Superior temporal gyrus (tissue), 1 donor: ENCODE measurements at regions not wholly inside any gene's neighbourhood (a gene's known extent, or its start where the extent isn't known, plus 50 kb on each side); places are given as distances from the start of the nearest gene placed in this dataset.

Source experiments
- DNase-seq: peaks from one replicate; pipeline ENCODE4 v3.0.0-alpha.2; 2016; ENCODE audit errors: extremely low spot score

GRCh38 chr1:38138498-38139233 lies 92.1 kb upstream of the POU3F1 start:
- peak; percentile 73 for DNase-seq

- no peak for DNase-seq
These were observed 90.6 kb upstream of the POU3F1 start for GRCh38 chr1:38137164-38137563.

DNA sequence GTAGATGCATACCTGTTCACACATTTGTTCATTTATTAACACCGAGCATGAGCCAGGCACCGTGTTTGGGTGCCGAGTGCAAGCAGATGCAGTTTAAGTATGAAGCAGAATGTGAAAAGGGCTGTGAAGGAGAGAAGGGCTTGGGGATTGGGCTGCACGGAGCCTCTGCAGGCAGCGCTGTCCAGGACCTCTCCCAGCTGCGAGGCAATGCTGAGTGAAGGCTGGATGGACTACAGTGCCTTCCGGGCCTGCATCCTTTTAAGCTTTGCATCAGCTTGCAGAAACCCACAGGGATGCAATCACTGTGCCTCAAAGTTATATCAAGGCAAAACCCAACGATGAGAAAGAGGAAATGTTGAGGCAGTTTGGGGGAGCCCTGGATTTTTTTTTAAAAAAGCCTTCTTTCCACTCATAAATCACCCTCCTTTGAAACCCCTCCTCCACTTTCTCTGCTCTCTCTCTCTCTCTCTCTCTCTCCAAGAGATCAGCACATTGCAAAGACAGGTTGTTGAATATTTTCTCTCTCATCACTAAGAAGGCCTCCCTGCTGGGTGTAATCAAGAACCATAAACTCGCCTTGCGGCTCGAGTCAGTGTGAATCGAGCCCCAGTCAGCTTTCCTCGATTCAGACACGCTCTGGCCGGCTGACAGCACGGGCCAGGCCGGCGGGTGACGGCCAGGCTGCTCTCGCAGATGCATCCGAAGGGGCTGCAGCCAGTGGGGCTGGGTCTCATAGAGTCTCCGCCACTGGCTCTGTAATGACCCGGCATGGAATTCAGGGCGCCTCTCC lies 89.2 kb upstream of the POU3F1 start:
- DNase-seq, result no peak

DNA sequence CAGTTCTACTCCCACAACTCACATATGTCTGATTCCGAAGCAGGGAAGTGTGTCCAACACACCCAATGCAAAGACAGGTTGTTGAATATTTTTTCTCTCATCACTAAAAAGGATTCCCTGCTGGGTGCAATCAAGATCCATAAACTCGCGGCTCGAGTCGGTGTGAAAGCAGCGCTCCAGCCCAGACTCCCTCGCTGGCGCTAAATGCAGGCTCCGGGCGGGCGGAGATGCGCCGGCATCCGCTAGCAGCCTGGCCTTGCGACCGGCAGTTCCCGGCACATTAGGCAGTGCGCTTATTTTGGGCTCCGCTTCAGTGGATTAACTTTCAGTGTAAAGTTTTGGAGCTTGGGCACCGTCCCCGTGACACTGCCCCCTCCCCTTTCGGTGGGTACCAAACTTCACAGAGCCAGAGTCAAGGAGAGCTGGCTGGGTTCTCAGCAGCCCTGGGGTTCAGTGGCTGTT lies 87.7 kb upstream of the POU3F1 start:
- peak; percentile 56 for DNase-seq

GRCh38 chr1:38133756-38134155 lies 87.2 kb upstream of the POU3F1 start:
- DNase-seq, result no peak

DNA sequence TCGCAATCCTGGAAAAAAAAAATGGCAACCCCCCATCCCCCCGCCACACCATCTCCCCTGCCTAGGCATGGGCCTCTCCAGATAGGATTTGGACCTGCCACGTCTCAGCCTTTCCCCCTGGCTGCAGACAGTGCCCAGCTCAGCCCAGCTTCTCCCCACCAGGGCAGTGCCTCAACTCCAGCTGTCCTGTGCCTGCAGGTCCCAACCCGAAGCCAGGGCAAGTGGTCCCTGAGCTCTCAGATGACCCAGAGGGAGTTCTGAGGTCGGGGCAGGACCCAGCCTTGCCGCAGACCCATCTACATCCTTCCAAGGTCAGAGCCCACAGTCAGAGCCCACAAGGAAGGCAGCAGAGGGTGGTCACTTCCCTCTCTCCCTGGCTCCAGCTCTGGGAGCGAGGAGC lies 86.7 kb upstream of the POU3F1 start:
- no peak for DNase-seq

GRCh38 chr1:38132681-38133080 lies 86.1 kb upstream of the POU3F1 start:
- DNase-seq, result no peak

- DNase-seq, result no peak
These were observed 84.5 kb upstream of the POU3F1 start for GRCh38 chr1:38131024-38131585.

DNA sequence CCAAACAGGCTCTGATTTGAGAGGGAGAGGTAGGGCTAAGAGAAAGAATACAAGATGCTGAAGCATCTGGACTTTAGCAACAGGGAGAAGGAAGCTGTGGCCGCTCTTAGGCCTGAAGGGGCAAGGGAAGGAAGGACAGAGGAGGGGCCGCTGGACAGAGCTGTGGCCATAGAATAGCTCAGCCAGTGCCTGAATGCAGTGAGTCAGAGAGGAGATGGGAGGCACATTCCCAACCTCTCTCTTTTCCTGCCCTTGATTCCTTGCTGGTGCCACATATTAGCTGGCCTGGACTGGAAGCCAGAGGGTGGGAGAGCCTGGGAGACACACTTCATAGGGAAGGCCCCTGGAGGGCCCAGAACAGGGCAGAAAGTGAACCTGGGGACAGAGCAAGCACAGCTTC lies 83.4 kb upstream of the POU3F1 start:
- no peak for DNase-seq

- no peak for DNase-seq
These were observed 82.9 kb upstream of the POU3F1 start for GRCh38 chr1:38129473-38129872.

DNA sequence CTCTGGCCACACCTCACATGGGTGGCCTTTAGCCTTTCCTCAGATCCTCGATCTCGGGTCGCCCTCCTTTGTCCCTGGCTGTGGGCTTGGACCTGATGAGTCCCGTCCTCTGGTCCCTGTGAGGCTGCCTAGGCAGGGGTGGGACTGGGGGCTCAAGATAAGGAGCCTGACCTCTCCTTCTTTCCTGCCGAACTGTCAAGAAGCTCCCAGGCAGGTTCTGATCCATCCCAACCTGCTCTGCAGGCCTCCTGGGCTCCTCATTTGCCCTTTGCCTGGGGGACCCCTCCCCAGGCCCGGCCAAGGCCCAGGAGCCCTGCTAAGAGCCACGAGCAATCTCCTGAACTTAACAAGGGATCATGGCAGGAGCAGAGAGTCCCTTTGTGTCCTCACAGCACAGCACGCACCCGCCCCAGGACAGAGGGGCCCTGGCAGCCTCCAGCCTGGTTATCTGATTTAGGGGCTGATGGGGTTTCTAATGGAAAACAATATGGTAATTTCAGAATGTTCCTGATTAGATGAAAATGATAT lies 82.4 kb upstream of the POU3F1 start:
- no peak for DNase-seq

GRCh38 chr1:38128511-38128910 lies 81.9 kb upstream of the POU3F1 start:
- no peak for DNase-seq

- no peak for DNase-seq
These were observed 80.8 kb upstream of the POU3F1 start for GRCh38 chr1:38127428-38127827.

DNA sequence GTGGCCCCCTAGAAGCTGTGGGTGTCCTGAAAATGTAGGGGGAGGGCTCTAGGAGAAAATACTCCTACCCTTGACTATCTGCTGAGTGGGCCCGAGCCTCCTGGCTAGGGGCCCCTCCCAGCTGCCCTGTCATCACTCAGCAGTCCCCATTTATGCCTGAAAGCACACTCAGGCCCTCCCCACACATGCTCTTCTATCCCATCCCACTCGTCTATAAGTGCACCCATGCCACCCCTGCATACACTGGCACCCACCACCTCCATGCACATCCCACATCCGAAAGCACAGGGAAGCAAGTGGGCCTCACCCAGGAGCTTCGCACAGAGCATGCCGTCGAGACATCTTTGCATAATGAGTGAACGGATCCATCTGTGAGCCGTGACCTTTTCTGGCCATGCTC lies 80.4 kb upstream of the POU3F1 start:
- DNase-seq, result no peak

- DNase-seq, result no peak
These were observed 79.4 kb upstream of the POU3F1 start for GRCh38 chr1:38125837-38126520.

DNA sequence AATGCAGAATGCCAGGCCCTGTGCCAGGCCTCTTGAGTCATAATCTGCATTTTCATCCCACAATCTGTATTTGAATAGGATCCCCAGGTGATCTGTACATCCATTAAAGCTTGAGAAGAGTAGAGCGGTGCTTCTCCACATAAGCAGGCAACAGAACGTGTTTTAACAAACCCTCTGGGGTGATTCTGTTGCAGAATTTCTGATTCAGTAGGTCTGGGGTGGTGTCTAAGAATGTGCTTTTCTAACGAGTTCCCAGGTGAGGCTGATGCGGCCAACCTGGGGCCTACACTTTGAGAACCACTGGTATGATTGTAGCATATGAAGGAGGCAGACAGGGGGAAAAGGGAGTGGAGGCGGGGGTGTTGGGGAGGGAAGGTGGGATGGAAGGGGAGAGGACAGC lies 78.4 kb upstream of the POU3F1 start:
- no peak for DNase-seq

DNA sequence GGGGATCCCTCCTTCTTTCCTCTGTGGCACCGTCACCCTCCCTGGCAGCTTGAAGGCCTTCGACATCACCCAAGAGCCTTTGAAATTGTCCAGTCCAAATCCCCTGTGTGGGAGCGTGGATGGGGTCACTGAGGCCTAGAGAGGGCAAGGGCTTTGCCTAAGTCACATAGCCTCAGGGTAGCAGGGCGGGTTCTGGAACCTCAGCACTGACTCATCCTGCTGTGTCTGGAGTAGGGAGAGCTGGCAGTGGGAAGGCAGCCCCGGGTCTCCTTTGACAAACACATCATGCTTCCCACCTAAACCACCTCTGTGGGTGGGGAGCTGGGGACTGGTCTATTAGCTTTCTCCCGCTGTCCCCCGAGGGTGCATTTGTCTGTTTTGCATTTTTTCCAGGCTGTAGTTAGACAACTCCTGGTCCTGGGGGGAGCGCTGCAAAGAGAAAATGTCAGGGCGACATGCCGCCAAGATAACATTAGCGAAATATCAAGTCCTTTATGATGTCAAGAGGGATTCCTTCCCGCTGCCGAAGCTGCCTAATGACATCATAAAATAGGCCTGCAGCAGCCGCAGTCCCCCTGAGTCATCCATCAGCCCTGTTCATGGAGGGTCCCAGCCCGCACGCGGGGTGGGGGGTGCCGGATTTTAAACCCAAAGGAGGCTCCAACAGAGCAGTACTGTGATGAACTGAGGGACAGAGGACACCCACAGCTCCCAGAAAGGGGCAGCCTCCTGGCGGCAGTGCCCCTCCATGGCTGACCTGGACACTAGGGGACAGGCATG lies 77.0 kb upstream of the POU3F1 start:
- no peak for DNase-seq

DNA sequence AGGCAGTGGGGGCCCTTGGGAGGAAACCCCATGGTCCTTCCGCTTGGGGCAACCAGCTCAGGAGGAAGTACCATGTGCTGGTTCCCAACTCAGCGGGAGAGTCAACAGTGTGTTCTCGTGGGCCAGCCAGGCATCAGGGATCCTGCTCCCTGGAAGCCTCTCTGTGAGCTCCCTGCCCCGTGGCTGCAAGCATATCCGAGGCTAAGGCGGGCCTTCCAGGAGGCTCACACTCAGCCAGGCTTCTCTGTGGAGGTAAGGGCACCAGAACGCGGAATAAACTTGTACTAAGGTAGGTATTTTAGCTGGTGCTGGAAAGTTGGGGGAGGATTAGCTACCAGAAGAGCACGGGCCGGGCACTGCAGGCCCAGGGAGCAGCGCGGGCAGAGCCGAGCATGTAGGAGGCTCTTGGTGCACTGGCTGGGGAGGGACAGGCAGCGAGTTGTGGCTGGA lies 74.7 kb upstream of the POU3F1 start:
- no peak for DNase-seq

- no peak for DNase-seq
These were observed 74.1 kb upstream of the POU3F1 start for GRCh38 chr1:38120552-38121230.

DNA sequence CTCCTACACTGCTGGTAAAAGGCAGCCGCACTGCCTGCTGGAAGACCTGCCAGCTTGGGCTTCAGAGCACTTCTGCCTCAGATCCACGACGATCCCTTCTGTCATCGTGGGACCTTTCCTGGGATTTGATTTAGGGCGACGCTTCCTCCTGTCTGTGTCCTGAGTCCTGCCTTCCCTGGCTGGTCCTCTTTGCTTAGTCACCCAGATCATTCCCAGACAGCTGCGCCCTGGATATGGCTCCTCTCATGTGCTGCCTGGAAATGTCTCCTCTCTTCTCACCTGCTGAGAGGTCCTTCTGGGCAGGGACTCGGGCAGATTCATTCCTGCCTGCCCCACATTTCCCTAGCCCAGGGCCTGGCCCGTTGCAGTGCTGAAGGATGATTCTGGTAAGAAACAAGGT lies 72.4 kb upstream of the POU3F1 start:
- no peak for DNase-seq

DNA sequence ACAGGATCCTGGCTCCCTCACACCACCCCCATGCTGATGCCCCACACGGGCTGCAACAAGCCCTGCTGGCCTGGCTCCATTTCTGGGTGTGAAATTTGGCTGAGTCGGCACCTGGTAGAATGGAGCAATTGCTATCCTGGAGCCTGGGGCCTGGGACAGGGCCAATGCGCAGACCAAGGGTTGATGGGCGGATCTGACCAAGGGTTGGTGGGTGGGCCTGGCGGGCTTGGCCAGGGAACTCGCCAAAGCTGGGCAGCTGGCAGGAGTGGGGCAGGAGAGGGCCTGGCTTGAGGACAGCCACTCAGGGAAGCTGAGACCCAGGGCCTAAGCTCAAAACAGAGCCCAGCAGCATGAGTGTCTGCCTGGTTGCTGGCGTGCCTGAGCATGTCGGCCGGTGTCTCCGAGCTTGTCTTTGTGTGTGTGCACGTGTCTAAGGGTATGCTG lies 70.9 kb upstream of the POU3F1 start:
- no peak for DNase-seq
